HUES48 (cell line): ENCODE measurements at regions not wholly inside any gene's neighbourhood (a gene's known extent, or its start where the extent isn't known, plus 50 kb on each side); places are given as distances from the start of the nearest gene placed in this dataset.
"Not testable (repeated sequence)": the region's sequence is repeated elsewhere in the genome, so short reads cannot be mapped to it uniquely, and the experiment has no call there.

Source experiments
- H3K27ac ChIP-seq: one replicate; pipeline ENCODE4 v1.7.0; 2013; ENCODE audit warnings: low read depth, low read length, inconsistent platforms
- H3K27me3 ChIP-seq: 2 replicates; pipeline ENCODE4 v1.6.1; 2013; ENCODE audit warnings: mild to moderate bottlenecking, low read length; ENCODE audit not compliant: control insufficient read depth, insufficient read depth
- H3K36me3 ChIP-seq: 2 replicates; pipeline ENCODE4 v1.6.1; 2013; ENCODE audit warnings: low read length; ENCODE audit not compliant: control insufficient read depth, insufficient read depth
- H3K4me1 ChIP-seq: 2 replicates; pipeline ENCODE4 v1.6.1; 2013; ENCODE audit warnings: mild to moderate bottlenecking, low read length; ENCODE audit not compliant: control insufficient read depth, insufficient read depth
- H3K4me3 ChIP-seq: 2 replicates; pipeline ENCODE4 v1.5.1; 2013; ENCODE audit warnings: mild to moderate bottlenecking, low read depth, low read length
- H3K9ac ChIP-seq: 2 replicates; pipeline ENCODE4 v1.6.1; 2013; ENCODE audit warnings: mild to moderate bottlenecking, low read depth, low read length, moderate library complexity
- H3K9me3 ChIP-seq: 2 replicates; pipeline ENCODE4 v1.6.1; 2013; ENCODE audit warnings: low read length; ENCODE audit not compliant: control insufficient read depth, insufficient read depth

DNA sequence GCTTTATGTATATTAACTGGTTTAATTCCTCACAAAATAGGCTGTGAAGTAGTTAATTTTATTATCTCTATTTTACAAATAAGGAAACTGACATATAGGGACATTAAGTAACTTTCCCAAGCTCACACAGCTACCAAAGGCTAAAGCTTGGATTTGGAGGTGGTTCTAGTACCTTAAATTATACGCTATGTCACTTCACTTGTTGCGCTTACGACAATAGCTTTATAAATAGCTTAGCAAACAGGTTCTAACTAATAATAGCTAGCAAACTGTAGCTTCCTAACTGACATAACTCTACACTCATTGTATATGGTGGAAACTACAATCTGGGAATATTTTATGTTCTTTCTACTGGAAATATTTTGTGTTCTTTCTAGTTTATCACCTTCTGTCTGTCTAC lies 666.4 kb upstream of the CPEB2 start:
- Histone ChIP-seq H3K27me3 (no peaks in the 10 kb centered on the region), H3K36me3 (no peaks in the 10 kb centered on the region), H3K4me1 (peaks cover 13% of the 10 kb centered on the region; the same call in 1 of the 2 replicates), H3K27ac (no peak overlapping the region), H3K9ac (no peak overlapping the region), H3K4me3 (no peak overlapping the region), H3K9me3 (no peaks in the 10 kb centered on the region)

DNA sequence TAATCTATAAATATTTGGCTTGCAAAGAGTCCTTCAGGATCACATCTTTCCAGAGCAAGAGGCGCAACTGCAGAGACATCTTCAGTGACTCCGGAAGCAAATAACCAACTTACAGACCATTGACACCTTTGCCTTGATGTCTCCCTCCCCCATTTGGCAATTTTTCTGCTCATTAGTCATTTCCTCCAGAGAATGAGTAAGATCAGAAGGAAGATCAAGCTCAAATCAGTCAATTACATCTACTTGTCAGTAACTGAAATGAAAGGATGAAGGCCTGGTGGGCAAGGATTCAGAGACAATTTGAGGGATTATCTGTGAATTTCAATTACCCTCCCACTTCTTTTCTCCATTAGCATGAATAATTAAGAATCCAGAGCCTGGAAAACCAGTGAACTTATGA lies 665.6 kb upstream of the CPEB2 start:
- Histone ChIP-seq H3K4me1 (peaks cover 13% of the 10 kb centered on the region; the same call in 1 of the 2 replicates), H3K4me3 (no peak overlapping the region), H3K9me3 (no peaks in the 10 kb centered on the region), H3K27me3 (no peaks in the 10 kb centered on the region), H3K9ac (no peak overlapping the region), H3K27ac (no peak overlapping the region), H3K36me3 (no peaks in the 10 kb centered on the region)

DNA sequence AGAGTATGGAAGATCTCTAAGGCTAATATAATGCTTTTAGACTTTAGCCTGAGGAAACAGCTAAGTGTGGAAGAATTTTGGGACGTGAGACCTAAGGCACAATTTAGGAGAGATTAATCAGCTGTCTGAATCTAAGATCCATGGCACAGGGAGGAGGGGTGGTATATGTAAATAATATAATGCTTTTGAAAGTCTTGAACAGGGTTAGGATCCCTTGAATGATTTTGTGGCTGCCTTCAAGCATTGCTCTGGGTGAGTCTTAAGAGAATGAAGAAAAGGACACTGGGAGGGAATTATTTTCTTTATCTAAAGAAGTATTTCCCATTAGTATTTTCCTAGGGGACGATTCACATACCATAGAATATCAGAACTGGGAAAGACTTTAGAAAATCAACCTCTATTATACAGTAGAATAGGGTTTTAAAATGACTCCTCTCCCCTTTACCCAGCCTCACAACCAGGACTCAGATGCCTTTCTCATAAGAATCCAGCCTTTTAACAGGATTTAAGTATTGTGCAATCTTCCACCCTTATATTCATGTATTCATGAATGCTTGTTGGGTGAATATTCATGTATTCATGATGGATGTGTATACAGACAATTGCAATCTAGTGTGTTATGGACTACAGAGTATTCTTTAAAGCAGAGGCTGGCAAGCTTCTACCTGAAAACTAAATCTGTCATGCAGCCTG lies 664.2 kb upstream of the CPEB2 start:
- Histone ChIP-seq H3K4me1 (peaks cover 13% of the 10 kb centered on the region; the same call in 1 of the 2 replicates), H3K9ac (no peak overlapping the region), H3K9me3 (no peaks in the 10 kb centered on the region), H3K27me3 (no peaks in the 10 kb centered on the region), H3K4me3 (no peak overlapping the region), H3K27ac (no peak overlapping the region), H3K36me3 (no peaks in the 10 kb centered on the region)

DNA sequence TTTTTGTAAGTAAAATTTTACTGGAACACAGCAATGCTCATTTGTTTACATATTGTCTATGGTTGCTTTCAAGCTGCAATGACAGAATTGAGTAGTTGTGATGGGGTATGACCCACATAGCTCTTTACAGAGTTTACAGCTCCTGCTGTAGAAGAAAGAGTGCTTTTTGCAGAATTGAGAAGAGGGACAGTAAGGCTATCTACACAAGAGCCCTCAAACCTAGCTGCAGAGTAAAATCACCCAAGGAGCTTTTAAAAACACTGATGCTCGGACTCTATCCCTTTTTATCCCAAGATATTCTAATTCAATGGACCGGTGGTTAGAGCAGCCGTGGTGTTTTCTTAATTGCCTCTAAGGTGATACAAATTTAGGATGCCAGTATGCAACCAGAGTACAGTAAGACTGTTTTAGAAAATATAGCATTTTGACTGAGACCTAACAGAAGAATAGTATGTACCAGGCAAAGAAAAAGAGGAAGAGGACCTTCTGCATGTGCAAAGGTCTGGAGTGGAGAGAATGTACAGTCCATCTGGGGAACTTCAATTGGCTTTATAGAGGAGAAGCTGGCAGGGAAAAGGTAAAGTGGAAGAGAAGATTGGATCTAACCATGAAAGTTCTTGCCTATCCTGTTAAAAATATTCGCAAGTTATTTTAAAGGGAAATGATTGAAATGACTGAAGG lies 663.6 kb upstream of the CPEB2 start:
- Histone ChIP-seq H3K36me3 (no peaks in the 10 kb centered on the region), H3K27me3 (no peaks in the 10 kb centered on the region), H3K9me3 (no peaks in the 10 kb centered on the region), H3K4me1 (peaks cover 13% of the 10 kb centered on the region; the same call in 1 of the 2 replicates), H3K27ac (no peak overlapping the region), H3K4me3 (no peak overlapping the region), H3K9ac (no peak overlapping the region)

DNA sequence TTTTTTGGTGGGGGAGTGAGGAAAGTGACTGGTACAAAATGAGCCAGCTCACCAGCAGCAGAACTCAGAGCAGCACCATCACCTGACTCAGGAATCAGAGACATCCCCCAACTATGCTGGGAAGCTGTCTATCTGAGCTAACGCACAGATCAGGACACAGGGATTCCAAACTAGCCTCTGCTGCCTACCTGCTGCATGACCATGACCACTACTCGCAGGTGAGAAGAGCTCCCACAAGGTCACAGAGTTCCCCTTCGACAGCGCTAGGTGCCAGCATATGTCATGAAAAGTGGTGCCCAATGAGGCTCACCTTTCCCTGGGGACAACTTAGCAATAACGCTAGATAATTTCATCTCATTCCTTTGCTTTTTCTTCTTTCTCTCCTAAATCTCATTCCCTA lies 662.6 kb upstream of the CPEB2 start:
- no peaks in the 10 kb centered on the region for H3K9me3 ChIP-seq
- H3K4me3 ChIP-seq, result no peak overlapping the region
- H3K36me3 ChIP-seq, result no peaks in the 10 kb centered on the region
- H3K27ac ChIP-seq, result no peak overlapping the region
- no peaks in the 10 kb centered on the region for H3K27me3 ChIP-seq
- H3K9ac ChIP-seq, result no peak overlapping the region
- H3K4me1 ChIP-seq, result peaks cover 13% of the 10 kb centered on the region; the same call in 1 of the 2 replicates

DNA sequence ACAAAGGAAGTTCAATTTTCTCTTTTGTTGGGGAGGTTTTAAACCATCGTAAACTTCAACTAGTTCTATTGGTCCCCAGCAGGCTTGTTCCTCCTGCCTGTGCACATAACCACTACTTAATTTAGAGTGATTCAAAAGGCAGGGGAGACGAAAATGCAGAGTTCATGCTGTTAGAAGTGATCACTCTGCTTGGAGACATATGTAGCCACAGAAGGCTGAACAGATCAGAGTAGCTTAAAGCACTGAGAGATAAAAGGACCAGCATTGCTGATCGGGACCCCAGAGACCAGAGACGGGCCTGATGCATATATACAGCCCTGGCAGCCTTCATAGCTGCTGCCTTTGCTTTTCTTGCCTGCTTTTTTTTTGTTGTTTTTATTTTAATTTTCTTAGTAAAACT lies 662.0 kb upstream of the CPEB2 start:
- Histone ChIP-seq H3K4me1 (peaks cover 13% of the 10 kb centered on the region; the same call in 1 of the 2 replicates), H3K4me3 (no peak overlapping the region), H3K36me3 (no peaks in the 10 kb centered on the region), H3K9ac (no peak overlapping the region), H3K27ac (no peak overlapping the region), H3K27me3 (no peaks in the 10 kb centered on the region), H3K9me3 (no peaks in the 10 kb centered on the region)

DNA sequence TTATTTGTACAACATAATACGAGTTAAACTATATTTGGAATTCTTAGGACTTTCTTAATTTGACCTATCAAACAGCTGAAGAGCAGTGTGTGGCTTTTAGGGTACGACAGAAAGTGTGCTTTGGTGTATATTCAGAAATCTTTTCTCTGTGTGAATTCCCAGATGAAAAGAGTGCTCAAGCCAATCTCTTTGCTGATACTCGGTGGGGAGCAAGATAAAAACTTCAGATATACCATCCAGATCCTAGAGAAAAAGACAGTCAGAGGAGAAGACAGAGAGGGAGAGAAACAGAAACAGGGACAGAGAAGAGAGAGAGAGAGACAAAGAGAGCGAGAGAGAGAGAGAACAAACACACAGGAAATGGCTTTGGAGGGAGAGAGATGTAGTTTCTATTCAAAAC lies 658.3 kb upstream of the CPEB2 start:
- H3K4me1 ChIP-seq, result peaks cover 15% of the 10 kb centered on the region; the same call in 1 of the 2 replicates
- H3K27me3 ChIP-seq, result no peaks in the 10 kb centered on the region
- no peak overlapping the region for H3K27ac ChIP-seq
- H3K9me3 ChIP-seq, result no peaks in the 10 kb centered on the region
- H3K4me3 ChIP-seq, result no peak overlapping the region
- H3K36me3 ChIP-seq, result no peaks in the 10 kb centered on the region
- H3K9ac ChIP-seq, result no peak overlapping the region

DNA sequence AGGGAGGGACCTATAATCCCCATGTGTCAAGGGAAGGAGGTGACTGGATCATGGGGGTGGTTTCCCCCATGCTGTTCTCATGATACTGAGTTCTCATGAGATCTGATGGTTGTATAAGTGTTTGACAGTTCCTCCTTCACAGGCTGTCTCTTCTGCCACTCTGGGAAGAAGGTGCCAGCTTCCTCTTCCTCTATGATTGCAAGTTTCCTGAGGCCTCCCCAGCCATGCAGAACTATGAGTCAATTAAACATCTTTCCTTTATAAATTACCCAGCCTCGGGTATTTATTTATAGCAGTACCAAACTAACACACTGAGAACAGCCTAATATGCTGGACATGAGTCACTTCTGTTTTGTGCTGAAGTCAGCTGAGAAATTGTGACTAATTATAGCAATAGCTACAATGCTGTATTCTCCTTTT lies 656.9 kb upstream of the CPEB2 start:
- H3K9me3 ChIP-seq, result no peaks in the 10 kb centered on the region
- no peaks in the 10 kb centered on the region for H3K27me3 ChIP-seq
- 0 out of 2 replicates have a peak, but pooled peaks cover 5% of the 10 kb centered on the region for H3K4me1 ChIP-seq
- H3K27ac ChIP-seq, result no peak overlapping the region
- H3K36me3 ChIP-seq, result no peaks in the 10 kb centered on the region
- no peak overlapping the region for H3K4me3 ChIP-seq
- H3K9ac ChIP-seq, result no peak overlapping the region

DNA sequence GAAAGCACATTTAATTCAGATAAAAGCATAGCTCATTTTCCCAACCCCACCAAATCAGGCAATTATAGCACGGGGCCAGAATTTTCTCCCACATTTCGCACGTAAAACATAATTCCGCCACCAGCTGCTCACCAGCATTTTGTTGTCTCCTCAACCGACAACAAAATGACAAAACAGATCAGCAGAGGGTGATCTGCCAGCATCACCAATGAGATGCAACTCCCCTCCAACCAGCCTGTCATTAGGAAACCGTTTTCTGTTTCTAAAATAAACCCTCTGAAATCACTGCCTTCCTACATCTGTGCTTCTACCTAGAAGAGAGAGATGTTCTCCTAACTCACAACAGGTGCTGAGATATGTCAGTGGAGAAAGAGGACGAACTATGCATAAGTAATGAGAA lies 654.8 kb upstream of the CPEB2 start:
- 0 out of 2 replicates have a peak, but pooled peaks cover 4% of the 10 kb centered on the region for H3K4me1 ChIP-seq
- no peak overlapping the region for H3K4me3 ChIP-seq
- no peak overlapping the region for H3K27ac ChIP-seq
- no peaks in the 10 kb centered on the region for H3K27me3 ChIP-seq
- no peaks in the 10 kb centered on the region for H3K36me3 ChIP-seq
- no peak overlapping the region for H3K9ac ChIP-seq
- H3K9me3 ChIP-seq, result no peaks in the 10 kb centered on the region

DNA sequence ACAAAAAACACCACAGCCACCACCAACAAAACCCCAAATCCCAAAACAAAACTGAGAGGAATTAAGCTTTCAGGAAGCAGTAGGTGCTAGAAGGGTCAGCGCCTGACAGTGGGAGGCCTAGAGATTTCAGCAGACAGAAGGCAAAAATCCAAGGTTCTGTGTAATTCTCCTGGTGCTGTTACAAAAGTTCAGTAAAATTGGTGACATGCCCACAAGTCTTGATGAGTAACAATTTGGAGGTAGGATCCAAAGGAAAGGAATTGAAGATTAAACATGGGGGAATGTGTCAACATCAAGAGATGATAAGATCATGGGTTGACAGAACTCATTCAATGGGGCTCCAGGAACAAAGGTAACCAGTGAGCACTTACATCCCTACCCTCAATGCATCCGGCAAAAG lies 653.8 kb upstream of the CPEB2 start:
- Histone ChIP-seq H3K4me1 (0 out of 2 replicates have a peak, but pooled peaks cover 4% of the 10 kb centered on the region), H3K27ac (no peak overlapping the region), H3K4me3 (no peak overlapping the region), H3K36me3 (no peaks in the 10 kb centered on the region), H3K9ac (no peak overlapping the region), H3K27me3 (no peaks in the 10 kb centered on the region), H3K9me3 (no peaks in the 10 kb centered on the region)

DNA sequence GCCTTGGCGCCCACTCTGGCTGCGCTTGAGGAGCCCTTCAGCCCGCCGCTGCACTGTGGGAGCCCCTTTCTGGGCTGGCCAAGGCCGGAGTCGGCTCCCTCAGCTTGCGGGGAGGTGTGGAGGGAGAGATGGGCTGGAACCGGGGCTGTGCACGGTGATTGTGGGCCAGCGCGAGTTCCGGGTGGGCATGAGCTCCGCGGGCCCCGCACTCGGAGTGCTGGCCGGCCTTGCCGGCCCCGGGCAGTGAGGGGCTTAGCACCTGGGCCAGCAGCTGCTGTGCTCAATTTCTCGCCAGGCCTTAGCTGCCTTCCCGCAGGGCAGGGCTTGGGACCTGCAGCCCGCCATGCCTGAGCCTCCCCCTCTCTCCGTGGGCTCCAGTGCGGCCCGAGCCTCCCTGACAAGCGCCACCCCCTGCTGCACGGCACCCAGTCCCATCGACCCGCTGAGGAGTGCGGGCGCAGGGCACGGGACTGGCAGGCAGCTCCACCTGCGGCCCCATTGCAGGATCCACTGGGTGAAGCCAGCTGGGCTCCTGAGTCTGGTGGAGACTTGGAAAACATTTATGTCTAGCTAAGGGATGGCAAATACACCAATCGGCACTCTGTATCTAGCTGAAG lies 643.6 kb upstream of the CPEB2 start:
- H3K27ac ChIP-seq, H3K27me3 ChIP-seq, H3K9ac ChIP-seq, H3K4me3 ChIP-seq, H3K36me3 ChIP-seq, H3K4me1 ChIP-seq, H3K9me3 ChIP-seq: not testable (repeated sequence)
